IMR-90 (cell line): ENCODE measurements at regions not wholly inside any gene's neighbourhood (a gene's known extent, or its start where the extent isn't known, plus 50 kb on each side); places are given as distances from the start of the nearest gene placed in this dataset.

Source experiments
- CEBPB ChIP-seq: IDR thresholded peaks from 2 replicates; pipeline ENCODE4 v1.6.1; 2012; ENCODE audit warnings: low read depth, low read length, improper control_type of control experiment
- MAFK ChIP-seq: IDR thresholded peaks from 2 replicates; pipeline ENCODE4 v1.6.1; 2012; ENCODE audit warnings: low read depth, low read length, improper control_type of control experiment
- MAZ ChIP-seq: IDR thresholded peaks from 2 replicates; pipeline ENCODE4 v1.6.1; 2012; ENCODE audit warnings: low read depth, mild to moderate bottlenecking, low read length, improper control_type of control experiment, moderate library complexity, borderline replicate concordance
- POLR2A ChIP-seq: IDR thresholded peaks from 2 replicates; pipeline ENCODE4 v1.6.1; 2012; ENCODE audit warnings: mild to moderate bottlenecking, low read depth, low read length
- RAD21 ChIP-seq: IDR thresholded peaks from 2 replicates; pipeline ENCODE4 v1.6.1; 2012; ENCODE audit warnings: low read length, improper control_type of control experiment
- RCOR1 ChIP-seq: IDR thresholded peaks from 2 replicates; pipeline ENCODE4 v1.6.1; 2012; ENCODE audit warnings: mild to moderate bottlenecking, low read length, improper control_type of control experiment; ENCODE audit not compliant: insufficient replicate concordance
- RFX5 ChIP-seq: IDR thresholded peaks from 2 replicates; pipeline ENCODE4 v1.8.0; 2012; ENCODE audit warnings: low read depth, mild to moderate bottlenecking, low read length, moderate library complexity
- SMC3 ChIP-seq: fragments of 150-350 bp; IDR thresholded peaks from 2 replicates; pipeline ENCODE4 v1.6.1; 2016; ENCODE audit warnings: low read depth, mild to moderate bottlenecking, antibody characterized with exemption, low read length, moderate library complexity
- TF ChIP-seq, protein P1 (sequence below): conservative IDR thresholded peaks from 2 replicates; pipeline ENCODE4 v1.5.1; 2012; ENCODE audit warnings: mild to moderate bottlenecking, low read depth, low read length, improper control_type of control experiment

DNA sequence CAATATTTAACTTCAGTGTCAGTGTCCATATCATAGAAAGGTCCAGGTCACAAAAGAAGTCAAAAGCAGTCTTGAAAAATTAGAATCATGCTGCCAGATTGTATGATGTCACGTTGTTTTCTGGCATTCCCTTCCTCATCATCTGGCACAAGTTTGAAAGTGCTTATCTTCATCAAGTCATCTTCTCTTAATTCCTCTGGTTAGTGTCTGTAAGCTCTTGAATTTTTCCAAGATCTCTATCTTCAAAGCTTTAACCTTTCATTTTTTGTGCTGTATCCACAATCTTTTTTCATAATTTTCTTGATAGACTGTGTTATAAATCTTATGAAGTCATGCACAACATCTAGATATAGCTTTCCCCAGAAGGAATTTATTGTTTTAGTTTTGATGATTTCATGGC is 682.7 kb upstream of the AADAT start:
- TF ChIP-seq, protein P1, sequence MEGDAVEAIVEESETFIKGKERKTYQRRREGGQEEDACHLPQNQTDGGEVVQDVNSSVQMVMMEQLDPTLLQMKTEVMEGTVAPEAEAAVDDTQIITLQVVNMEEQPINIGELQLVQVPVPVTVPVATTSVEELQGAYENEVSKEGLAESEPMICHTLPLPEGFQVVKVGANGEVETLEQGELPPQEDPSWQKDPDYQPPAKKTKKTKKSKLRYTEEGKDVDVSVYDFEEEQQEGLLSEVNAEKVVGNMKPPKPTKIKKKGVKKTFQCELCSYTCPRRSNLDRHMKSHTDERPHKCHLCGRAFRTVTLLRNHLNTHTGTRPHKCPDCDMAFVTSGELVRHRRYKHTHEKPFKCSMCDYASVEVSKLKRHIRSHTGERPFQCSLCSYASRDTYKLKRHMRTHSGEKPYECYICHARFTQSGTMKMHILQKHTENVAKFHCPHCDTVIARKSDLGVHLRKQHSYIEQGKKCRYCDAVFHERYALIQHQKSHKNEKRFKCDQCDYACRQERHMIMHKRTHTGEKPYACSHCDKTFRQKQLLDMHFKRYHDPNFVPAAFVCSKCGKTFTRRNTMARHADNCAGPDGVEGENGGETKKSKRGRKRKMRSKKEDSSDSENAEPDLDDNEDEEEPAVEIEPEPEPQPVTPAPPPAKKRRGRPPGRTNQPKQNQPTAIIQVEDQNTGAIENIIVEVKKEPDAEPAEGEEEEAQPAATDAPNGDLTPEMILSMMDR: no peak
- TF ChIP-seq RAD21 (no peak), POLR2A (no peak), MAZ (no peak), RFX5 (no peak), MAFK (no peak), CEBPB (no peak), SMC3 (no peak), RCOR1 (no peak)
